ENCODE measurements at regions not wholly inside any gene's neighbourhood (a gene's known extent, or its start where the extent isn't known, plus 50 kb on each side); places are given as distances from the start of the nearest gene placed in this dataset.
"Not testable (repeated sequence)": the region's sequence is repeated elsewhere in the genome, so short reads cannot be mapped to it uniquely, and the experiment has no call there.

DNA sequence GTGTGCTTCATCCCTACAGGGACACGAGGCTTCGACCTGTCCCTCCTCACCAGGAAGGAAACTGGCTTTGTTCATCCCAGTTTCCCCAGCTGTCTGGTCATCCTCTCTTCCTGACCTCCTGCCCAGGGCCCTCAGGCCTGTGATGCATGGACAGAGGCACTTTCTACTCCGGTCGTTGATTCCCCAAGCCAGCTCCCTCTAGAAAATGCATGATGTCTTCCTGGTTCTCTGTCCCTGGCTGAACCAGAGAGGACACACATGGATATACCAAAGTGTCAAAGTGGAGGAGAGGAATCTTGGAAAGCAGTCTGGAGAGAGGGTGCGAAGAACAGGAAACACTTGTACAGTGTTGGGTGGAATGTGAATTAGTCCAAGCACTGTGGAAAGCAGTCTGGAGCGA, 501.4 kb downstream of the TMEM121 start:
- TF ChIP-seq, protein P1, sequence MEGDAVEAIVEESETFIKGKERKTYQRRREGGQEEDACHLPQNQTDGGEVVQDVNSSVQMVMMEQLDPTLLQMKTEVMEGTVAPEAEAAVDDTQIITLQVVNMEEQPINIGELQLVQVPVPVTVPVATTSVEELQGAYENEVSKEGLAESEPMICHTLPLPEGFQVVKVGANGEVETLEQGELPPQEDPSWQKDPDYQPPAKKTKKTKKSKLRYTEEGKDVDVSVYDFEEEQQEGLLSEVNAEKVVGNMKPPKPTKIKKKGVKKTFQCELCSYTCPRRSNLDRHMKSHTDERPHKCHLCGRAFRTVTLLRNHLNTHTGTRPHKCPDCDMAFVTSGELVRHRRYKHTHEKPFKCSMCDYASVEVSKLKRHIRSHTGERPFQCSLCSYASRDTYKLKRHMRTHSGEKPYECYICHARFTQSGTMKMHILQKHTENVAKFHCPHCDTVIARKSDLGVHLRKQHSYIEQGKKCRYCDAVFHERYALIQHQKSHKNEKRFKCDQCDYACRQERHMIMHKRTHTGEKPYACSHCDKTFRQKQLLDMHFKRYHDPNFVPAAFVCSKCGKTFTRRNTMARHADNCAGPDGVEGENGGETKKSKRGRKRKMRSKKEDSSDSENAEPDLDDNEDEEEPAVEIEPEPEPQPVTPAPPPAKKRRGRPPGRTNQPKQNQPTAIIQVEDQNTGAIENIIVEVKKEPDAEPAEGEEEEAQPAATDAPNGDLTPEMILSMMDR (conservative IDR thresholded peaks at IDR 0.05; ENCODE audit: low read depth, low read length): not testable (repeated sequence)
- TF ChIP-seq EZH2 (IDR thresholded peaks at IDR 0.05; ENCODE audit: borderline replicate concordance, low read depth, low read length, poor library complexity, severe bottlenecking): not testable (repeated sequence)
